PC-3 (cell line): ENCODE measurements at regions not wholly inside any gene's neighbourhood (a gene's known extent, or its start where the extent isn't known, plus 50 kb on each side); places are given as distances from the start of the nearest gene placed in this dataset.

Experiments
- ATAC-seq: fragments of 200-7000 bp; cut with Tn5 transposase; 2 replicates; pipeline ENCODE4 v1.9.1; 2020; ENCODE audit warnings: mild to moderate bottlenecking, moderate library complexity
- BruUV-seq: library from RNA; stranded (reverse); fragments of 400-500 nt; replicated peaks from 2 replicates; lab custom pipeline; 2021; lab: Mats Ljungman, UMichigan
- CTCF ChIA-PET: fragments of 300-600 bp; sonication (Branson Sonifier 250); formaldehyde crosslinking; loops from one replicate; lab custom pipeline; 2022; ENCODE audit warnings: antibody characterized with exemption; lab: Charles Lee
- POLR2A ChIA-PET: fragments of 300-600 bp; sonication (Branson Sonifier 250); formaldehyde crosslinking; loops from one replicate; lab custom pipeline; 2022; ENCODE audit warnings: antibody characterized with exemption; ENCODE audit not compliant: unreplicated experiment; lab: Charles Lee
- DNase-seq: peaks from one replicate; pipeline ENCODE4 v3.0.0-alpha.2; 2015
- H2AFZ ChIP-seq: fragments of 300-600 bp; sonication (generic); 2 replicates; pipeline ENCODE4 v1.6.0; 2016; ENCODE audit warnings: antibody characterized with exemption, low read length
- H3F3A ChIP-seq: fragments of 300-600 bp; sonication (generic); one replicate; pipeline ENCODE4 v1.6.0; 2017; ENCODE audit warnings: antibody characterized with exemption, low read length, control low read depth, mild to moderate bottlenecking; ENCODE audit not compliant: unreplicated experiment
- H3K27ac ChIP-seq: fragments of 300-600 bp; sonication (generic); 2 replicates; pipeline ENCODE4 v1.5.1; 2016; ENCODE audit warnings: mild to moderate bottlenecking, low read length
- H3K27me3 ChIP-seq: fragments of 300-600 bp; sonication (generic); 2 replicates; pipeline ENCODE4 v1.6.1; 2016; ENCODE audit warnings: low read length, mixed read lengths
- H3K36me3 ChIP-seq: fragments of 300-600 bp; sonication (generic); 2 replicates; pipeline ENCODE4 v1.6.1; 2016; ENCODE audit warnings: low read depth, mixed run types, low read length, mixed read lengths
- H3K4me1 ChIP-seq: fragments of 300-600 bp; sonication (generic); 2 replicates; pipeline ENCODE4 v1.5.1; 2016; ENCODE audit warnings: low read length; ENCODE audit not compliant: insufficient read depth
- H3K4me2 ChIP-seq: fragments of 300-600 bp; sonication (generic); 2 replicates; pipeline ENCODE4 v1.6.0; 2016; ENCODE audit warnings: low read length
- H3K4me3 ChIP-seq: fragments of 300-600 bp; sonication (generic); 2 replicates; pipeline ENCODE4 v1.5.1; 2016; ENCODE audit warnings: mild to moderate bottlenecking, low read length, mixed read lengths
- H3K79me2 ChIP-seq: fragments of 300-600 bp; sonication (generic); 2 replicates; pipeline ENCODE4 v1.6.1; 2017; ENCODE audit warnings: low read length, mixed read lengths
- H3K9ac ChIP-seq: fragments of 300-600 bp; sonication (generic); 2 replicates; pipeline ENCODE4 v1.6.0; 2016; ENCODE audit warnings: mild to moderate bottlenecking, low read length
- H3K9me2 ChIP-seq: fragments of 300-600 bp; sonication (generic); replicated peaks from 2 replicates; pipeline ENCODE4 v1.6.1; 2016; ENCODE audit warnings: mixed run types, low read length, mixed read lengths
- H3K9me3 ChIP-seq: fragments of 300-600 bp; sonication (generic); 2 replicates; pipeline ENCODE4 v1.6.1; 2016; ENCODE audit warnings: low read length, mixed read lengths
- H4K20me1 ChIP-seq: fragments of 300-600 bp; sonication (generic); 2 replicates; pipeline ENCODE4 v1.6.1; 2016; ENCODE audit warnings: low read length, mixed read lengths
- CTCF ChIP-seq: fragments of 300-600 bp; sonication (generic); conservative IDR thresholded peaks from 2 replicates; pipeline ENCODE4 v1.5.1; 2017; ENCODE audit warnings: antibody characterized with exemption, low read depth, mild to moderate bottlenecking, low read length
- EZH2 ChIP-seq: fragments of 300-600 bp; sonication (generic); IDR thresholded peaks from one replicate; pipeline ENCODE4 v1.6.1; 2017; ENCODE audit warnings: antibody characterized with exemption, mild to moderate bottlenecking, low read length; ENCODE audit not compliant: unreplicated experiment
- EZH2phosphoT487 ChIP-seq: fragments of 300-600 bp; sonication (generic); IDR thresholded peaks from 2 replicates; pipeline ENCODE4 v1.6.1; 2018; ENCODE audit warnings: mild to moderate bottlenecking, antibody characterized with exemption, low read length, borderline replicate concordance
- intact Hi-C: fragments of 100-400 bp; cut with micrococcal nuclease; formaldehyde crosslinking; loops from 2 replicates; pipeline ENCODE4 v1.9.0; 2023

GRCh38 chr19:56933014-56933705 lies 92.6 kb upstream of the PEG3 start:
- Histone ChIP-seq H3F3A (no peaks in the 10 kb centered on the region), H3K4me2 (no peak overlapping the region), H3K4me3 (no peak overlapping the region), H3K9ac (no peak overlapping the region), H4K20me1 (no peaks in the 10 kb centered on the region), H3K9me3 (peaks cover 38% of the 10 kb centered on the region), H3K79me2 (no peaks in the 10 kb centered on the region), H3K27me3 (peaks cover 10% of the 10 kb centered on the region; the same call in 1 of the 2 replicates), H3K9me2 (no peaks in the 10 kb centered on the region), H3K4me1 (no peaks in the 10 kb centered on the region), H3K36me3 (no peaks in the 10 kb centered on the region), H2AFZ (no peak overlapping the region), H3K27ac (no peak overlapping the region)
- no peak for TF ChIP-seq CTCF
- TF ChIP-seq EZH2, result no peak
- TF ChIP-seq EZH2phosphoT487, result no peak
- no TSS peak for BruUV-seq
- ChIA-PET CTCF (no interaction called here), POLR2A (no interaction called here)
- intact Hi-C loops, result no loop called here
- ATAC-seq, result no peak
- no peak for DNase-seq

- Histone ChIP-seq H3K27me3 (peaks cover 10% of the 10 kb centered on the region; the same call in 1 of the 2 replicates), H3F3A (no peaks in the 10 kb centered on the region), H3K9me2 (no peaks in the 10 kb centered on the region), H3K4me3 (no peak overlapping the region), H3K27ac (no peak overlapping the region), H4K20me1 (no peaks in the 10 kb centered on the region), H3K9me3 (peaks cover 36% of the 10 kb centered on the region), H3K79me2 (no peaks in the 10 kb centered on the region), H3K9ac (no peak overlapping the region), H3K4me1 (no peaks in the 10 kb centered on the region), H2AFZ (no peak overlapping the region), H3K36me3 (no peaks in the 10 kb centered on the region), H3K4me2 (no peak overlapping the region)
- DNase-seq, result no peak
- intact Hi-C loops, result no loop called here
- BruUV-seq, result no TSS peak
- no peak for ATAC-seq
- POLR2A ChIA-PET, result no interaction called here
- CTCF ChIA-PET, result no interaction called here
- no peak for TF ChIP-seq EZH2
- TF ChIP-seq CTCF, result no peak
- no peak for TF ChIP-seq EZH2phosphoT487
Measured at GRCh38 chr19:56934438-56935090, 94.0 kb upstream of the PEG3 start.

- Histone ChIP-seq H3K9me2 (no peaks in the 10 kb centered on the region), H3K4me1 (no peaks in the 10 kb centered on the region), H3K27ac (no peak overlapping the region), H3K4me3 (no peak overlapping the region), H2AFZ (no peak overlapping the region), H3K79me2 (no peaks in the 10 kb centered on the region), H3K36me3 (no peaks in the 10 kb centered on the region), H3F3A (no peaks in the 10 kb centered on the region), H3K9ac (no peak overlapping the region), H3K27me3 (peaks cover 5% of the 10 kb centered on the region; the same call in 1 of the 2 replicates), H3K9me3 (peaks cover 41% of the 10 kb centered on the region), H3K4me2 (no peak overlapping the region), H4K20me1 (no peaks in the 10 kb centered on the region)
- no peak for ATAC-seq
- intact Hi-C loops, result no loop called here
- TF ChIP-seq EZH2phosphoT487, result no peak
- CTCF ChIA-PET, result no interaction called here
- POLR2A ChIA-PET, result no interaction called here
- DNase-seq, result no peak
- no TSS peak for BruUV-seq
Measured at GRCh38 chr19:56939951-56940350, 99.4 kb upstream of the PEG3 start.
